HepG2 (cell line): ENCODE measurements at regions not wholly inside any gene's neighbourhood (a gene's known extent, or its start where the extent isn't known, plus 50 kb on each side); places are given as distances from the start of the nearest gene placed in this dataset.

Source experiments
- ATAC-seq: fragments of 200-7000 bp; cut with Tn5 transposase; 3 replicates; pipeline ENCODE4 v1.9.1; 2020; ENCODE audit warnings: mild to moderate bottlenecking, moderate library complexity
- BruUV-seq: library from RNA; stranded (reverse); fragments of 400-500 nt; replicated peaks from 2 replicates; lab custom pipeline; 2021; lab: Mats Ljungman, UMichigan
- CTCF ChIA-PET: fragments of 300-600 bp; formaldehyde crosslinking; extraction: SDS; loops from one replicate; lab custom pipeline; 2021; ENCODE audit warnings: low total read pairs, inconsistent platforms, low intra/inter-chr PET ratio; lab: Yijun Ruan, JAX
- POLR2A ChIA-PET: fragments of 350-600 bp; sonication (Branson Sonifier 250); formaldehyde crosslinking; loops from one replicate; lab custom pipeline; 2020; ENCODE audit warnings: antibody characterized with exemption, inconsistent platforms; lab: Yijun Ruan, JAX
- DNase-seq: peaks from one replicate; pipeline ENCODE4 v3.0.0-alpha.2; 2015; ENCODE audit warnings: low spot score
- FAIRE-seq: peaks from 3 replicates; lab custom pipeline; 2011; peaks lifted over from hg19 to GRCh38; lab: Jason Lieb, UNC
- H2AFZ ChIP-seq: one replicate; pipeline ENCODE4 v1.6.1; 2011; ENCODE audit warnings: low read length, inconsistent platforms
- H3K27ac ChIP-seq: fragments of 300-600 bp; 3 replicates; pipeline ENCODE4 v1.8.0; 2011; ENCODE audit warnings: mixed run types, mild to moderate bottlenecking, mixed read lengths, low read length, inconsistent platforms; ENCODE audit not compliant: insufficient read depth; ENCODE audit errors: extremely low read length
- H3K27me3 ChIP-seq, 2 experiments: fragments of 200-600 bp in 1 of 2; 2 replicates in 1 of 2; 3 replicates in 1 of 2; pipeline versions ENCODE4 v1.6.0 to v1.8.0; 2011; ENCODE audit warnings: low read length in 2 of 2, mild to moderate bottlenecking in 2 of 2, moderate library complexity in 2 of 2, inconsistent platforms in 1 of 2; ENCODE audit not compliant: insufficient read depth in 2 of 2, control insufficient read depth in 1 of 2
- H3K36me3 ChIP-seq, 2 experiments: fragments of 200-600 bp in 1 of 2; replicated peaks in 1 of 2; 2 replicates in 1 of 2; 3 replicates in 1 of 2; pipeline versions ENCODE4 v1.5.1 to v1.8.0; 2011; ENCODE audit warnings: low read length in 2 of 2, inconsistent platforms in 1 of 2; ENCODE audit not compliant: insufficient read depth in 2 of 2, control insufficient read depth in 1 of 2
- H3K4me1 ChIP-seq: 2 replicates; pipeline ENCODE4 v1.5.1; 2012; ENCODE audit warnings: low read length, inconsistent platforms; ENCODE audit not compliant: insufficient read depth
- H3K4me2 ChIP-seq: 2 replicates; pipeline ENCODE4 v1.6.0; 2011; ENCODE audit warnings: low read depth, low read length, inconsistent platforms
- H3K4me3 ChIP-seq, 3 experiments: fragments of 200-600 bp in 1 of 3; sonication (generic), shearing (Covaris generic) in 1 of 3; replicated peaks in 1 of 3; 2 replicates each; pipeline ENCODE4 v1.5.1; 2011 to 2016; ENCODE audit warnings: low read length in 3 of 3, inconsistent platforms in 2 of 3, low read depth in 2 of 3, mild to moderate bottlenecking in 2 of 3, control low read depth in 1 of 3, mixed read lengths in 1 of 3; ENCODE audit not compliant: insufficient read depth in 1 of 3
- H3K79me2 ChIP-seq: one replicate; pipeline ENCODE4 v1.6.1; 2011; ENCODE audit warnings: low read length, inconsistent platforms; ENCODE audit not compliant: insufficient read depth
- H3K9ac ChIP-seq: 2 replicates; pipeline ENCODE4 v1.6.0; 2011; ENCODE audit warnings: mild to moderate bottlenecking, low read depth, low read length, inconsistent platforms; ENCODE audit not compliant: insufficient read depth
- H3K9me3 ChIP-seq: 2 replicates; pipeline ENCODE4 v1.5.1; 2012; ENCODE audit warnings: mild to moderate bottlenecking, low read length
- H4K20me1 ChIP-seq: 2 replicates; pipeline ENCODE4 v1.6.0; 2011; ENCODE audit warnings: inconsistent platforms, mild to moderate bottlenecking, low read length, moderate library complexity; ENCODE audit not compliant: insufficient read depth
- RBFOX2 ChIP-seq: fragments of 200-400 bp; formaldehyde crosslinking; IDR thresholded peaks from 2 replicates; pipeline ENCODE4 v1.6.1; 2017; ENCODE audit warnings: low read depth, mild to moderate bottlenecking, low read length
- ZFP36L1 ChIP-seq: sonication (generic); formaldehyde crosslinking; IDR thresholded peaks from 2 replicates; pipeline ENCODE4 v1.8.0; 2022; ENCODE audit warnings: mild to moderate bottlenecking, missing genetic modification reagents, moderate library complexity
- ZKSCAN5 ChIP-seq: sonication (generic); formaldehyde crosslinking; IDR thresholded peaks from 2 replicates; pipeline ENCODE4 v1.5.1; 2020; ENCODE audit warnings: mild to moderate bottlenecking, missing genetic modification reagents
- ZNF282 ChIP-seq: fragments of 450-650 bp; IDR thresholded peaks from 2 replicates; pipeline ENCODE4 v1.6.1; 2018; ENCODE audit not compliant: partially characterized antibody
- ZNF660 ChIP-seq: sonication (generic); formaldehyde crosslinking; IDR thresholded peaks from 2 replicates; pipeline ENCODE4 v1.5.1; 2020; ENCODE audit warnings: mild to moderate bottlenecking, low read depth, missing genetic modification reagents, borderline replicate concordance
- ZNF780A ChIP-seq: sonication (generic); formaldehyde crosslinking; IDR thresholded peaks from 2 replicates; pipeline ENCODE4 v1.8.0; 2022; ENCODE audit warnings: mild to moderate bottlenecking, missing genetic modification reagents, moderate library complexity
- WGBS: methylation state at CpG from one replicate; pipeline ENCODE4 v1.1.6; 2017; ENCODE audit warnings: low lambda C conversion rate; 5-methylcytosine and 5-hydroxymethylcytosine counted together
- in situ Hi-C: cut with HindIII; loops from 2 replicates; pipeline ENCODE4 v1.10.0; 2017; ENCODE audit warnings: low pct_unique_long_range_greater_than_20kb; ENCODE audit not compliant: extremely low pct_ligation_motif_present
- intact Hi-C: fragments of 100-400 bp; cut with micrococcal nuclease; formaldehyde crosslinking; loops from one replicate; pipeline ENCODE4 v1.10.0; 2022; ENCODE audit not compliant: unreplicated experiment
- TF ChIP-seq, protein P1 (sequence below): sonication (generic); formaldehyde crosslinking; IDR thresholded peaks from one replicate; pipeline ENCODE4 v1.5.1; 2020; ENCODE audit warnings: mild to moderate bottlenecking, missing genetic modification reagents; ENCODE audit errors: not compliant biosample characterization
- TF ChIP-seq, protein P2 (sequence below): sonication (generic); formaldehyde crosslinking; IDR thresholded peaks from 2 replicates; pipeline ENCODE4 v1.8.1; 2023; ENCODE audit warnings: missing genetic modification reagents, mild to moderate bottlenecking, borderline replicate concordance

DNA sequence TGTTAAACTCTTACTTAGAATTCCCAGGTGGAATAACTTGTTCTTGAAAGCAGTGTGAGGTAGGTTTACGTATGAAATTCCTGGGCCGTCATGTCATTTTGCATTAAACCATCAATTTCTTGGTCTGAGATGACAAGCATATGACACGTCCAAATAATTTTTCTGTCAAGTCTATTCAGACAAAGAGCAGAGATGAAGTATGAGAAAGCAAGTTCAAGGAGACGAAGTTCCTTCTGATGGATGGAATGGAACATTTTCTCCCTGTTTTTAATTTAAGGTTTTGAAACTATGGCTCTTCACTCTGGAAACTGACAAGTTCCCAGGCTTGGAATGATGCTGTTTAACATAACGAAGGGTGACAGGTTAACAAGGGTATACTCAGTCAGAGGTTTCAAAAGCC lies 252.8 kb upstream of the SFRP2 start:
- ChIA-PET CTCF (no interaction called here), POLR2A (no interaction called here)
- DNase-seq = no peak
- no peaks in the 10 kb centered on the region for H3K27me3 ChIP-seq
- H2AFZ ChIP-seq = no peak overlapping the region
- H3K9me3 ChIP-seq = no peaks in the 10 kb centered on the region
- H3K27ac ChIP-seq = no peak overlapping the region
- no peak overlapping the region for H3K9ac ChIP-seq
- no peak overlapping the region for H3K4me2 ChIP-seq
- H3K36me3 ChIP-seq = no peaks in the 10 kb centered on the region
- BruUV-seq = no TSS peak
- H3K4me1 ChIP-seq = no peaks in the 10 kb centered on the region
- 40% methylated on average over 5 of the region's 5 CpGs for WGBS
- H4K20me1 ChIP-seq = no peaks in the 10 kb centered on the region
- no peak for ATAC-seq
- FAIRE-seq = no peak
- in situ Hi-C loops = no loop called here
- no peak overlapping the region for H3K4me3 ChIP-seq
- no peaks in the 10 kb centered on the region for H3K79me2 ChIP-seq
- intact Hi-C loops = no loop called here
- no peak for TF ChIP-seq ZNF780A (CRISPR knock-in tag)
- TF ChIP-seq ZNF282 = no peak
- TF ChIP-seq, protein P1, sequence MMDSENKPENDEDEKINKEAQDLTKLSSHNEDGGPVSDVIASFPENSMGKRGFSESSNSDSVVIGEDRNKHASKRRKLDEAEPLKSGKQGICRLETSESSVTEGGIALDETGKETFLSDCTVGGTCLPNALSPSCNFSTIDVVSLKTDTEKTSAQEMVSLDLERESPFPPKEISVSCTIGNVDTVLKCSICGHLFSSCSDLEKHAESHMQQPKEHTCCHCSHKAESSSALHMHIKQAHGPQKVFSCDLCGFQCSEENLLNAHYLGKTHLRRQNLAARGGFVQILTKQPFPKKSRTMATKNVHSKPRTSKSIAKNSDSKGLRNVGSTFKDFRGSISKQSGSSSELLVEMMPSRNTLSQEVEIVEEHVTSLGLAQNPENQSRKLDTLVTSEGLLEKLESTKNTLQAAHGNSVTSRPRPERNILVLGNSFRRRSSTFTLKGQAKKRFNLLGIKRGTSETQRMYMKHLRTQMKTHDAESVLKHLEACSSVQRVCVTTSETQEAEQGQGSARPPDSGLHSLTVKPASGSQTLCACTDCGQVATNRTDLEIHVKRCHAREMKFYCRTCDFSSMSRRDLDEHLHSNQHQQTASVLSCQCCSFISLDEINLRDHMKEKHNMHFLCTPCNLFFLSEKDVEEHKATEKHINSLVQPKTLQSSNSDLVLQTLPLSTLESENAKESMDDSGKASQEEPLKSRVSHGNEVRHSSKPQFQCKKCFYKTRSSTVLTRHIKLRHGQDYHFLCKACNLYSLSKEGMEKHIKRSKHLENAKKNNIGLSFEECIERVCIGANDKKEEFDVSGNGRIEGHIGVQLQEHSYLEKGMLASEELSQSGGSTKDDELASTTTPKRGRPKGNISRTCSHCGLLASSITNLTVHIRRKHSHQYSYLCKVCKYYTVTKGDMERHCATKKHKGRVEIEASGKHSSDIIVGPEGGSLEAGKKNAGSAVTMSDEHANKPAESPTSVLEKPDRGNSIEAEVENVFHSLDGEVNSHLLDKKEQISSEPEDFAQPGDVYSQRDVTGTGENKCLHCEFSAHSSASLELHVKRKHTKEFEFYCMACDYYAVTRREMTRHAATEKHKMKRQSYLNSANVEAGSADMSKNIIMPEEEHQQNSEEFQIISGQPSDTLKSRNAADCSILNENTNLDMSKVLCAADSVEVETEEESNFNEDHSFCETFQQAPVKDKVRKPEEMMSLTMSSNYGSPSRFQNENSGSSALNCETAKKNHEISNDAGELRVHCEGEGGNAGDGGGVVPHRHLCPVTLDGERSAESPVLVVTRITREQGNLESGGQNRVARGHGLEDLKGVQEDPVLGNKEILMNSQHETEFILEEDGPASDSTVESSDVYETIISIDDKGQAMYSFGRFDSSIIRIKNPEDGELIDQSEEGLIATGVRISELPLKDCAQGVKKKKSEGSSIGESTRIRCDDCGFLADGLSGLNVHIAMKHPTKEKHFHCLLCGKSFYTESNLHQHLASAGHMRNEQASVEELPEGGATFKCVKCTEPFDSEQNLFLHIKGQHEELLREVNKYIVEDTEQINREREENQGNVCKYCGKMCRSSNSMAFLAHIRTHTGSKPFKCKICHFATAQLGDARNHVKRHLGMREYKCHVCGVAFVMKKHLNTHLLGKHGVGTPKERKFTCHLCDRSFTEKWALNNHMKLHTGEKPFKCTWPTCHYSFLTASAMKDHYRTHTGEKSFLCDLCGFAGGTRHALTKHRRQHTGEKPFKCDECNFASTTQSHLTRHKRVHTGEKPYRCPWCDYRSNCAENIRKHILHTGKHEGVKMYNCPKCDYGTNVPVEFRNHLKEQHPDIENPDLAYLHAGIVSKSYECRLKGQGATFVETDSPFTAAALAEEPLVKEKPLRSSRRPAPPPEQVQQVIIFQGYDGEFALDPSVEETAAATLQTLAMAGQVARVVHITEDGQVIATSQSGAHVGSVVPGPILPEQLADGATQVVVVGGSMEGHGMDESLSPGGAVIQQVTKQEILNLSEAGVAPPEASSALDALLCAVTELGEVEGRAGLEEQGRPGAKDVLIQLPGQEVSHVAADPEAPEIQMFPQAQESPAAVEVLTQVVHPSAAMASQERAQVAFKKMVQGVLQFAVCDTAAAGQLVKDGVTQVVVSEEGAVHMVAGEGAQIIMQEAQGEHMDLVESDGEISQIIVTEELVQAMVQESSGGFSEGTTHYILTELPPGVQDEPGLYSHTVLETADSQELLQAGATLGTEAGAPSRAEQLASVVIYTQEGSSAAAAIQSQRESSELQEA (CRISPR knock-in tag) = no peak
- TF ChIP-seq ZKSCAN5 = no peak
- TF ChIP-seq, protein P2, sequence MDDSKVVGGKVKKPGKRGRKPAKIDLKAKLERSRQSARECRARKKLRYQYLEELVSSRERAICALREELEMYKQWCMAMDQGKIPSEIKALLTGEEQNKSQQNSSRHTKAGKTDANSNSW = no peak
- no peak for TF ChIP-seq ZFP36L1 (CRISPR knock-in tag)
- TF ChIP-seq RBFOX2 = no peak
- TF ChIP-seq ZNF660 (CRISPR knock-in tag) = no peak
